DMS 273 (cell line): ENCODE measurements at regions not wholly inside any gene's neighbourhood (a gene's known extent, or its start where the extent isn't known, plus 50 kb on each side); places are given as distances from the start of the nearest gene placed in this dataset.
A peak's percentile ranks its signal among the peaks of the same experiment; 100 is the strongest.

Source experiments
- DNase-seq: peaks from one replicate; lab custom pipeline; 2025; ENCODE audit not compliant: unreplicated experiment; lab: John Stamatoyannopoulos, UW

DNA sequence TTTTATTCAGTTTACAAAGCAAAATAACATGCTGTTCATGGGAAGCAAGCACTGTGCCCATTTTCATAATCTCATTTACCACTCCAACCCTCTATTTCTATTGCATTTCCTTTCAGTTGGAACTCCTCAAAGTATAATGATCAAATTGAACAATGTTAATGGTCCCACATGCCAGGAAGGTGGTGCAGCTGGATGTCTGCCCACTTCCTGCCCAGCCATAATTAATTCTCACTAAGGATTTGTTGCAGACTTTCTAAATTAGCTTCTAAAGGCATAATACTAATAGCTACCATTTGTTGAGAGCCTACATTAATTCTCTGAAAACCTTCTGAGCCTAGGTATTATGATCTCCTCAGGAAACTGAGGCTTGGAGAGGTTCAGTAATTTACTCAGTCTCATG, 316.1 kb upstream of the TPM1 start:
- DNase-seq, result no peak

DNA sequence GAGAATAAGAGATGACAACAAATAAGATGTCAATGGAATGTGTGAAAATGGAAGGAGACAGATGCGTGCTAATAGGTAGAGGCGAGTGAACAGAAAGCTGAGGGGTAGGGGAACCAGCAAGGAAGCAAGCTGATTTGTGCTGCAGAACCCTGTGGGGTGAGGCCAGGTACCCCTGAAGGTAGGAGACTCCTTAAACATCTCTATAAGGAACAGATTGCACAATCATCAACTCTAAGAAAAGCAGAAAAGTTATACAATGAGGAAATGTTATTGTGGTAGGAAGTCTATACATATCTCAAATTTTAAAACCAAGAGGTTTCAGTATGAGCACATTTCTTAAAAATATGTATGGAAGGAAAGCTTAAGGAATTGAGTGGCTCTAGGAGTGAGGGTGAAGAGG, 315.0 kb upstream of the TPM1 start:
- no peak for DNase-seq

DNA sequence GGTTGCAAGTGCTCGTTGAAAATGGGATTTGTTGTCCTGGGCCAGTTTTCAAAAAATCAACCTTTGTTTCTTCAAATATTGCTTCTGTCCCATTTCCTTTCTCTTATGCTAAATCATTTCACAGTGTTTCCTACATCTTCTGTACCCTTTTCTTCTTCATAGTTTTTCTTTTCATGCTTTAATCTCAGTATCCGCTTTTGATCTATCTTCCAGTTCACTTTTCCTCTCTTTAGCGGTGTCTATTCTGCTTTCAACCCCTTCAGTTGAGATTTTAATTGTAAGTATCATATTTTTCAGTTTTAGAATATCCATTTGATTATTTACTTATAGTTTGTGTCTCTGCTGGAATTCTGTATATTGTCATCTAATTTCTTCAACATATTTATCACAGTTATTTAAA, 311.7 kb upstream of the TPM1 start:
- no peak for DNase-seq

DNA sequence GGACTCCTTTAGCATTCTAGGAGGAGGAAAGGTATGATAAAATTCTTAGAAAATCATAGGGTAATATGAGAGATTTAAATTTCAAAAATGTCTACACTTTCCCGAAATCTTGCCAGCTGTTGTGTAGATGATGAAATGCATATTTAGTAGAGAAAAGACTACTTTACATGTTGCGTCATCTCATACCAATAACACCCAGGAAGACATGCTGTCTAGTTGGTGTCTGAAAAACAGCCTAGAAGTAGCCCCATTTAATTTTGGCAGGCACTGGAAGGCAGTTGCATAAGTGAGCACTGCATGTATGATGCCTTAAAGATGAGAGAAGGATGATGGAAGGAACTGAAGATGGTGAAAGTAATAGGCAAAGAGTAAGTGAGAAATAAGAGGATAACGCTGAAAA, 310.5 kb upstream of the TPM1 start:
- DNase-seq, result no peak

DNA sequence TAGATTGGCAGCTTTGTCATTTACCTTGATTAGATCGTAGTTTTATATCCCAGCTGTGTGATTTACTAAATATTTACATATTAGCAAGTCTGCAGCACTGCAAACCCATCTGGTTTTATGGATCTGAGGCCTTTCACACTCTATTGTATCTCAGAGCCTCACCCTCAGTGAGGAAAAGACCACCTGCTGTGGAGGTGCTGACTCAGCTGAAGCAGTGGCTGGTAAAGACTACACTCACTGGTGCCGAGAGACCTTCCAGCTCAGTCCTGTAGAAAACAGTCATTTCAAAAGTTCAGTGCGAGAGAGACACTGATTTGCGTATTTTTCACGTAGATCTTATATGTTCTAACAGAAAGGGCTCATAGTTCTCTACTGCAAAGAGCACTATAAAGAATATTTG, 307.8 kb upstream of the TPM1 start:
- DNase-seq, result no peak

DNA sequence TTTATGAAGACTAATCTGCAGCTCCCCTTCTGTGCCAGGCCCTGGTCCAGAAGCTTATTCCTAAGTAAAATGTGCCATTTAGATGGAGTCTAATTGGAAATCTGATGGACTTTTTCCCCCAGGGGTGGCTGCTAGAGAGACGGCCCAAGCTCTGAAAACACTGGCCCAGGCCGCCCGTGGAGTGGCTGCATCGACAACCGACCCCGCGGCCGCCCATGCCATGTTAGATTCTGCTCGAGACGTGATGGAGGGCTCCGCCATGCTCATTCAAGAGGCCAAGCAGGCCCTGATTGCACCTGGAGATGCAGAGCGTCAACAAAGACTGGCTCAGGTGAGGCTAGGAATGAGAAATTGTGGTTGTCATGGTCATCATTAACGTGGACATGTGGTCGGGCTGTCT, 305.8 kb upstream of the TPM1 start:
- no peak for DNase-seq

DNA sequence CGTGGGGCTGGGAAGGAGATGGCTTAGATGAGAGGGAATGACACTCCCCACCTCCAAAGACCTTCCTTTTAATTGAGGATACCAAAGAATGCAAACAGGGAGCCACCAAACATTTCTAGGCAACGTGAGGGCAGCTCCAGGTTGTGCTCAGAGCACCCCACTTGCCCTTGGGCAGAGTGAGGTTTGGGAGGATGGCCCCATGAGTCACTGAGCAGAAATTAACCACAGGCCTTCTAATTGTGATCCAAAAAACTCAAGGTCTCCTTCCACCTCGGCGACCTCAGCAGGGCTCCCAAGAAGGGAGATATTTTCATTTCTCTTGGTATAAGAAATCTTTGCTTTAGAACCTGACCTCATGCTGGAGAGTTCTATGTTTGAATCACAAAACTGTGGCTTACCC, 305.0 kb upstream of the TPM1 start:
- no peak for DNase-seq

DNA sequence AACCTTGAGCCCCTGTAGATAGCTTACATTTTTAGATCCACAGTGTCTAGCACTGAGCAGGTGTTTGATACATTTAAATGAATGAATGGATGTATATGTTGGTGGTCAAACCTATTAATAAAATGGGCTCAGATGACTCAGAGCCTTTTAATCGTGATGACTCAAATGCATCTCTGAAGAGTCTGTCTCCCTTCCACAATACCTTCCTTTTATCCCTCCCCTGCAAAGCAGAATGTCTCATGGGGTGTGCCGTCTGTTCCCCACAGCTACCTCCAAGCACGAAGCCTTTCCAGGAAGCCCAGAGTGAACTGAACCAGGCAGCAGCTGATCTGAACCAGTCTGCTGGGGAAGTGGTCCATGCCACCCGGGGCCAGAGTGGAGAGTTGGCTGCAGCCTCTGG, 303.5 kb upstream of the TPM1 start:
- DNase-seq, result no peak

DNA sequence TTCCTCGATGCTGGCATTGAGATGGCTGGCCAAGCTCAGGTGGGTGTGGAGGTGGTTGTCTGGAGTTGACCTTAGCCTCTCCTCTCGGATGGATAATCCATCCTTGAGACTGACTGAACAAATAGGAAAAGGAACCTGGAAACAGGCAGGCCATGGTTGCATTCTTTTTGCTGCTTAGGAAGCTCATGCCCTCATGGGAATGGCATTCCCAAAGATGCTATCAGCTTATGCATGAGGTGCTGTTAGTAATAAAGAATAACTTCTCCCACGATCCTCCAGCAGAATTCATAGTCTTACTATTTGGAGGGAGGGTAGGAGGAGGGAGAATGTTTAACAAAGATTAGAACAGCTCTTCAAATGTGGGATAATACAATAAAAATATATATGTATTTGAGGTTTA, 303.0 kb upstream of the TPM1 start:
- DNase-seq, result no peak

DNA sequence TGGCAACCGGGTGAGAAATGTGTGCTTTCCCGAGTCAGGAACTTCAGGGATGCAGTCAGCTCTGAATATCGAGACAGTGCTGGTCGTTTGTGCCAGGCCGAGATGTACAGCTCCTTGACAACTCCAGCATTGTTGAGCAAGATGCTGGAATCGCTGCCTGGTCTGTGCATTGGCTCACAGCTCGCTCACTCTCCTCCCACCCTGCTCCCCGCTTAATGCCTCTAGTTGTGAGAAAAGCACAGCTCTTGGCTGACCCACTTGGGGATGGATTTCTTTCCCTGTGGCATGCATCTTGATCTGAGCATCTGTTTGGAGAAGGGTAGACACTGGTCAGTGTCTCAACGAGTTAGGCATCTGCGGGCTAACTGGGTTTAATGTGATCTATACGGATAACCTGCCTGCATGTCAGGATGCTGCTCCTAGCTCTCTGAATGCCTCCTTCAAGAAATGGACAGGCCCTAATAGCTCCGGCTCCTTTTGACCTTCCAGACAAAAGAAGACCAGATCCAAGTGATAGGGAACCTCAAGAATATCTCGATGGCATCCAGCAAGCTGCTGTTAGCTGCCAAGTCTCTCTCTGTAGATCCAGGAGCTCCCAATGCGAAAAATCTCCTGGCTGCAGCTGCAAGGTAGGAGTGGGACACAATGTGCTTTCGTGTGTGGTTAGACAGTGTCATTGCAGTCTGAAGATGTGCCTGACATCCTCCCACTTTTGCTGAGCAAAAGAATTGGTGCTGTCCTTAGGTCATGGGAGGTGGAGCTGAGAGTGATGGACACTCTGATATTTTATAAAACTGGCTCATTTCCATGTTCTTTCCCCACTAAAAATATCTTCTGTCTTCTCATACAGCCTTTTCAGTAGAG, 302.2 kb upstream of the TPM1 start:
- no peak for DNase-seq

DNA sequence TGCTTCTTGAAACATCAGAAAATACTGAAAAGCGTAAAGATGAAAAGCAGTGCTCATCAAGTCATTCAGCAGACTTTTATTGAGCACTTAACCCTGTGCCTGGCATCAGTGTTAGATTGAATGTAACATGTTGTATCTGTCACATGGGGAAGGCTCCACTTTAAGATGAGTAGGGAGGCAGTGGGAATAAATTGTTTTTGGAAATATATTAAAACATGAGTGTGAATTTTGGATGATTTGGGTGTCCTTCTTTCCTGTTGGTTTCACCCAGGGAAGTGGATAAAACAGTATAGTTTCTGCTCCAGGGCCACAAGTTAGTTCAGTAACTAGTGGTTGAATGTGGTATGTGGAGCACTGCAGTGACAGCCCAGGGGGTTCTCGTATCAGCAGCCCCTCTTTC, 301.4 kb upstream of the TPM1 start:
- no peak for DNase-seq

DNA sequence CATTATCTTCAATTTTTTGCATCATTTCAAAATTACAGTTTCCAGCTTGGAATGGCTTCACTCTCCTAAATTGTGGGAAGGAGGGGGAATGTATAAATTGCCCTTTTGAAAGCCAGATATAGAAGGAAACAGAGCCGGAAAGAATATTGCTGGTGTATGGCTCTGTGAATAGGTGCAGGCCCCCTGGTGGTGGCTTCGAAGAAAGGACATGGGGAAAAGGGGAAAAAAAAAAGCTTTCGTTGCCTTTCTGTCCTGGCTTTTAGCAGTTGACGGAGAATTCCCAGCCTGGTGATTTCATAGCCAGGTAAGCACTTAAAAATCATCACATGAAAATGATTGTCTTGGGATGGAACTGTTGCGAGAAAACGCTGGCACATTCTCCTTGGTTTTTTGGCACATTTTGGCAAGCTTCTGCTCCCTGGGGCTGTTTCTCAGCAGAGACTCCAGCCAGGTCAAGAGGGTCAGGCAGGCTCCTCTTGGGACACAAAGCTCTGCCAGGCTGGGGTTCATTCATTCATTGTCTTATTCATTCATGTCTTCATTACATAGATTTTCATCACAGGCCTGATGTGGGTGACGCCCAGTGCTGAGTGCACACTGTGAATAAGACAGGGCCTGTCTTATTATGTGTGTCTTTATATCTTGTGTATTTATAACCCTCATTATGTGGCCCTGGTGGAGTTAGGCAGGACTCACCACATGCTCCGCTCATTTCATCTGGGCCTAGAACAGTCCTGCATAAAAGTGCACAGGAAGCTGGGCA, 300.0 kb upstream of the TPM1 start:
- DNase-seq, result peak; percentile 61

DNA sequence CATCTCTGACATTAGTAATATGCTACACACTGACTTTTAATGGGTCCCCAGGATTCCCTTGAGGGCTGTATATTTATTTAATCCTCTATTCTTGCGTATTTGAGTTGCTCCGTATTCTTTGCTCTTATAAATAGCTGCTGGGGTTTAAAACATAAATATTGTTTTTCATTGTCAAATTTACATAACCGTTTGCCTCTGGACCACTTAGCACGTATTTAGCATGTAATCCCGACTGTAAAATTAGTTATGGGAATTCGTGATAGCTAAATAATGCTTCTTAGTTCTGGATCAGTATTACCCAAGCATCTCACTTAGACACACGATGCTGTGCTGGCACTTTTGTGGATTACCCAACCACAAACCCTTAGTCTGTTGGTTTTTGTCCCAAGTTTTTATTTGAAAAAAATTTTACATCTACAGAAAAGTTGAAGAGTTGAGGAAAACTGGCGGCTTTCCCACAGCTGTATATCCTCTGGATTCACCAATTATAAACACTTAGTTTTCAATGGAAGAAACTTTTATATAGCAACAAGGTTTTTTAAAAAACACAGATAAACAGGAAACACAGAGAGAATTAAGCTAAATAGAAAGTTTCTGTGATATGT, 296.8 kb upstream of the TPM1 start:
- DNase-seq, result no peak

DNA sequence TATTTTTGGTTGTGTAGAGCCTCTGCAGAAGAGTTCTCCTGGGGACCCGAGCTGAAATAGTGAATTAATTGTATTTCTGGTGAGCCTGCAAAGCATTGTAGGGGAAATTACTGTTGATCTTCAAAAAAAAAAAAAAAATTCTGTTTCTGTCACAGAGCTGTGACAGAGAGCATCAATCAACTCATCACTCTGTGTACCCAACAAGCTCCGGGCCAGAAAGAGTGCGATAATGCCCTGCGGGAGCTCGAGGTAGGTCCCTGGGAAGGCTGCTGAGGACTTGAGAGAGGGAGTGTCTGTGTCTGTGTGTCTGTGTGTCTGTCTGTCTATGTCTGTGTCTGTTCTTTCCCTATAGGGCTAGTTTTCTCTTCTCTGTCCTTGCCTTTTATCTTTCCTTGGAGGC, 294.4 kb upstream of the TPM1 start:
- DNase-seq, result no peak

DNA sequence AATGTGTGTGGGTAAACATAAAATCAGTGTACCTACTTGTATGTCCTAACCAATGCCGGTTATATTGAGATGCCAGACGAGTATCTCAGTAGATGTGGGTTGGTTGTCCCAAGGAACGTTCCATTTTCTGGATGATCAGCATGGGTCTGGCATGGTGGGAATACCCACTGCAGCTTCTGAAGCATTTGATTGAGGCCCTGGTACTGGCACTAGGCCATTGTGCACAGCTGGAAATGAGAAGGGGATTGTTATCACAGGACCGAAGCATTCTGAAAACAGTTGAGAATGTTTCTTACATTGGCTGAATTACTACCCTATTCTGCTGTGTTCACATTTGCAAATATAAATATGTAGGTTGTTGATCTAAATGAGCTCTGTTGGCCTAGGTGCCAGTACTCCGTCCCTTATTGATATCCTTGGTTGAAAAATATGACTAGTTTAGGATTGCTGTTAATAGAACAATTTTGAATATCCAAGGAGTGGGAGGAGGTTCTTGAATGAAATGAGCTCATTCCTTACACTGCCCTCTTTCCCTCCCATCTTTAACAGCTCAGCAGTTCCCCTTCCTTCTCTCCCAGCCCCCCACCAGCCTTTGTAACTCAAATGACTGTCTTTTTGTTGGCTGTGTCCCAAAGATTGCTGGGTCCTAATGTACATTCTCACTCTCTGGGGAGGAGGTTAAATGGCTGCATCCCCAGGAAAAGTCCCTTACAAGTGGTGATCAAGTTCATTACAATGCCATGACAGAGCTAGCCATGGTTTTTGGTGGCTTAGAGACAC, 293.3 kb upstream of the TPM1 start:
- DNase-seq, result no peak

DNA sequence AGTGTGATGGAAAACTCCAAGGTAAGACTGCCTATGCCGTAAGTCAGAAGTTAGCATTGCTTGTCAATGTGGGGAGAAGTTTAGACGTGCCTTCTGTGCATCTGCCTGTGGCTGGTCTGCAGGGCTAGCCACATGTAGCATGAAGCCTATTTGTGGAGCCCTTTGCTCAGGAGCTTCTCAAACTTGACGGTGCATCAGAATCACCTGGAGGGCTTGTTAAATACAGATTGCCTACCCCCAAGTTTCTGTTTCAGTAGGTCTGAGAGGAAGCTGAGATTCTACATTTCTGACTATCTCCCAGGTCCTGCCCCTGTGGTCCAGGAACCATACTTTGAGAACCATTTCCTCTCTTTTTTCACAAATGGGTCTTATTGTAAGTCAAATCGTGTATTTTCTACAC, 292.1 kb upstream of the TPM1 start:
- DNase-seq, result no peak

DNA sequence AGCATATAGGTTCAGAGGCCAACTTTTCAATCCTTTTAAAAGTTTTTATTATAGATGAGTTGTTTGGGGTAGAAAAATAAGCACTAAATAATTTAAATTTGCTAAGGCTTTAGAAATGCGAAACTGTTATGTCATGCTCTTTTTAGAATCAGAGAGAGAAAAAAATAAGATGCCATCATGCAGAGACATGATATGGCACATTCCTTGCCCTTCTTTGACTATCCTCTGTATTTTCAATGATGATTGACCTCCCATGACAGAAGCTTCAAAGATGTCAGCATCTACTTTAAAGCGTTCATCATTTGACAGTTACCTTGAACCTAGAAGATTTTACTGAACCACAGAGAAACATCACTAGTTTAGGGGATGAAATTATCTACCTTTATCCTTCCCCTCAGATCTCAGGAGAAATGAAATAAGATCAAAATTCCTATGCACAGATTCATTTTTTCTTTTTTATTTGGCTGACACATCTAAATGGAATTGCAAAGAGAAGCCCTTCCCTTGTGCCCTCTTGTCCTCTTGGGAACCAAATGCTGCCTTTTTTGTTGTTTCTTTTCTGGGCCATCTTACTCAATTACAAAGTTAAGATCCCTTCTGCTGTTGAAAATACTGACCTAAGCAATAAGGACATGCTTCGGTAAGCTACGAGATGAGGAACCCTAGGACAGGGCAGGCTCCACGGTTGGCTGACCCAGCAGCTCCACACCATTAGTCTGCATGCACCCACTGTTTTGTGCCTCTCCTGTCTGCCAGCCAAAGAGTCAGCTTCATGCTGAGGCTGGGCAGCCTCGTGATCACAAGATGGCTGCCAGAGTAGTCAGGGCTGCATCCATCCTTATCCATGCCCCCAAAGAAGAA, 289.7 kb upstream of the TPM1 start:
- DNase-seq, result no peak

DNA sequence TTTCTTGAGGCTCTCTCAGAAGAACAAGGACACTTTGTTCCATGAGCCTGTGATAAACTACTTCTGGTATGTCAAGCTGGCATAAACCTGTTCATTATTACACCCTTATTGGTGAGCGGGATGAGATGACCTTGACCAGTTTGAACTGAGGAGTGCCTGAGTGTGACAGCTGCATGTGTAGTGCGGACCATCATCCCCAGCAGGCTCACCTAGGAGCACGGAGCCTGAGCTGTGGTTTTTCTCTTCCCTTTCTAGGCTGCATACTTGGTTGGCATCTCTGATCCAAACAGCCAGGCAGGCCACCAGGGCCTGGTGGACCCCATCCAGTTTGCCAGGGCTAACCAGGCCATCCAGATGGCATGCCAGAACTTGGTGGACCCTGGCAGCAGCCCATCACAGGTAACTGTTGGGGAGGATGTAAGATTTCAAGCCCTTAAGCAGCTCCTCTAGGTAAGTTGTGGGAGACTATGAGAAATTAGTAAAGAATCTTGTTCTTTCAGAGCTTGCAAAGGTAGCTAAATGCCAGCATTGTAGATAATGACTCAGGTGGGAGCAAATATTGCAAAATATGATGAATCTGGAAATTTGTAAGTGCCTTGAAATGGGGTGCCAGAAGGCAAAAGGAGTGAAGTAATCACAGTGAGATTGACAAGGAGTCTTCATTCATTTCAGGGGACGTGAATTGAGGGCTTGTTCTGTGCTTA, 288.9 kb upstream of the TPM1 start:
- no peak for DNase-seq

DNA sequence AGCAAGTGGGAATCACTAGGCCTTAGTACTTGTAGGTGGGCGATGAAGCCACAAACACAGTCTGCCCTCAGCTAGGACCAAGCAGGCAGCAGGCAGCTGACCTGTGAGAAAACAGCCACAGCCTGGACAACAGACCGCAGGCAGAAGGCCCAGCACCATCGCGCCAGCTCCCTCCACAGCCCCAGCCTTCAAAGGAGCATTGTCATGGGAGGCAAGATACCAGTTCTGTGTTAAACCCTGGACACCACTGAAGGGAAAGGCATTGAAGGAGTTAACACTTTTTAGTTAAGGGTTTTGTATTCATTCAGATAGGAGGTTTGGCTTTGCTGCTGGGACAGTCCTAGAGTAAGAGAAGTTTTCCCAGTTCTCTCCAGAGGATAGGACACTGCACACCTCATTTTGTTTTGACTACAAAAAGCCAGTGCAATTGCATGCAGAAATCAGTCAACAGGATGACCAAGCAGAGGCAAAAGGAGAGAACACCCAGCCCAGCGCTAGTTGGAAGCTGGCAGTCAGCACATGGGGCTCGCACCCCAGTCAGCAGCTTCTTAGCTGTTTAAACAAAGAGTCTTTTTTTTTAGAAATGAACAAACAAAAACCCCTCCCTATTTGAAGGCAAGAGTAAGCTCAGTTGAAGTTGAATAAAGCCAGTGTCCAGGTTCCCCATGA, 286.1 kb upstream of the TPM1 start:
- DNase-seq, result no peak
